Gastrocnemius medialis (tissue), 4 donors: ENCODE measurements at regions not wholly inside any gene's neighbourhood (a gene's known extent, or its start where the extent isn't known, plus 50 kb on each side); places are given as distances from the start of the nearest gene placed in this dataset.

Experiments used
- ATAC-seq, 2 donors: fragments of 150-250 bp; one replicate each; pipeline ENCODE4 v1.9.1; 2016
- DNase-seq, 2 donors: peaks; one replicate each; pipeline ENCODE4 v3.0.0-alpha.2; 2019
- H3K27ac ChIP-seq, 4 donors: fragments of 200-600 bp; sonication (generic); 1 replicate in 1 of 4; 2 replicates in 3 of 4; pipeline ENCODE4 v1.5.1; 2016 to 2018; ENCODE audit warnings: mild to moderate bottlenecking in 2 of 4, moderate library complexity in 1 of 4
- H3K27me3 ChIP-seq, 3 donors: fragments of 200-600 bp; sonication (generic) in 2 of 3; 1 replicate in 1 of 3; 2 replicates in 2 of 3; pipeline versions ENCODE4 v1.5.1 to v1.6.0; 2016 to 2019; ENCODE audit warnings: mild to moderate bottlenecking in 1 of 3, moderate library complexity in 1 of 3
- H3K36me3 ChIP-seq, 2 donors: fragments of 200-600 bp; sonication (generic) in 1 of 2; one replicate each; pipeline ENCODE4 v1.5.1; 2017 to 2018
- H3K4me1 ChIP-seq, 2 donors: fragments of 200-600 bp; sonication (generic) in 1 of 2; one replicate each; pipeline ENCODE4 v1.5.1; 2016 to 2017; ENCODE audit warnings: mild to moderate bottlenecking in 2 of 2
- H3K4me3 ChIP-seq, 4 donors: fragments of 200-600 bp; sonication (generic) in 3 of 4; 1 replicate in 1 of 4; 2 replicates in 3 of 4; pipeline ENCODE4 v1.5.1; 2016 to 2019; ENCODE audit warnings: mild to moderate bottlenecking in 2 of 4
- H3K9me3 ChIP-seq, 3 donors: fragments of 200-600 bp; sonication (generic) in 2 of 3; 1 replicate in 1 of 3; 2 replicates in 2 of 3; pipeline ENCODE4 v1.5.1; 2016 to 2019
- POLR2A ChIP-seq, 2 donors: fragments of 450-650 bp; IDR thresholded peaks; one replicate each; pipeline ENCODE4 v1.6.1; 2017; ENCODE audit warnings: antibody characterized with exemption in 2 of 2, mild to moderate bottlenecking in 2 of 2, moderate library complexity in 2 of 2
- in situ Hi-C, 4 donors: fragments of 200-750 bp; cut with MboI; loops; one replicate each; pipeline versions ENCODE4 v1.15.0 to v1.8.0; 2017; ENCODE audit warnings: low sequenced_read_pairs in 4 of 4
- intact Hi-C: fragments of 100-400 bp; cut with DNase I; formaldehyde crosslinking; loops from one replicate; pipeline ENCODE4 v1.15.1; 2023; ENCODE audit warnings: low total_unique reads
- TF ChIP-seq, protein P1 (sequence below), 5 experiments: fragments of 450-650 bp in 3 of 5; fragments of 200-600 bp in 2 of 5; sonication (generic) in 2 of 5; IDR thresholded peaks in 4 of 5; conservative IDR thresholded peaks in 1 of 5; 1 replicate in 4 of 5; 2 replicates in 1 of 5; pipeline ENCODE4 v1.5.1; 2016 to 2019; ENCODE audit warnings: antibody characterized with exemption in 5 of 5, mild to moderate bottlenecking in 3 of 5, moderate library complexity in 3 of 5

DNA sequence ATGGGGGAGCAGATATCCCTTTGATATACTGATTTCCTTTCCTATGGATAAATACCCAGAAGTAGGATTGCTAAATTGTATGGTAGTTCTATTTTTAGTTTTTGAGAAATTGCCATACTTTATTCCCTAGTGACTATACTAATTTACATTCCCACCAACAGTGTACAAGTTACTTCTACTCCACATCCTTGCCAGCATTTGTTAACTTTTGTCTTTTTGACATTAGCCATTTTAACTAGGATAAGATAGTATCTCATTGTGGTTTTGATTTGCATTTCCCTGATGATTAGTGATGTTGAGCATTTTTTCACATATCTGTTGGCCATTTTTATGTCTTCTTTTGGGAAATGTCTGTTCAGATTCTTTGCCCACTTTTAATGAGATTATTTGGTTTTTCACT lies 620.6 kb upstream of the CAMK1G start:
- Histone ChIP-seq H3K9me3 (peaks cover 0 to 11% (median 6%) of the 10 kb centered on the region in 3 donors), H3K27me3 (no peaks in the 10 kb centered on the region), H3K27ac (no peak overlapping the region), H3K36me3 (no peaks in the 10 kb centered on the region), H3K4me1 (no peaks in the 10 kb centered on the region), H3K4me3 (no peak overlapping the region)
- DNase-seq (no peak), ATAC-seq (no peak)
- TF ChIP-seq, protein P1, sequence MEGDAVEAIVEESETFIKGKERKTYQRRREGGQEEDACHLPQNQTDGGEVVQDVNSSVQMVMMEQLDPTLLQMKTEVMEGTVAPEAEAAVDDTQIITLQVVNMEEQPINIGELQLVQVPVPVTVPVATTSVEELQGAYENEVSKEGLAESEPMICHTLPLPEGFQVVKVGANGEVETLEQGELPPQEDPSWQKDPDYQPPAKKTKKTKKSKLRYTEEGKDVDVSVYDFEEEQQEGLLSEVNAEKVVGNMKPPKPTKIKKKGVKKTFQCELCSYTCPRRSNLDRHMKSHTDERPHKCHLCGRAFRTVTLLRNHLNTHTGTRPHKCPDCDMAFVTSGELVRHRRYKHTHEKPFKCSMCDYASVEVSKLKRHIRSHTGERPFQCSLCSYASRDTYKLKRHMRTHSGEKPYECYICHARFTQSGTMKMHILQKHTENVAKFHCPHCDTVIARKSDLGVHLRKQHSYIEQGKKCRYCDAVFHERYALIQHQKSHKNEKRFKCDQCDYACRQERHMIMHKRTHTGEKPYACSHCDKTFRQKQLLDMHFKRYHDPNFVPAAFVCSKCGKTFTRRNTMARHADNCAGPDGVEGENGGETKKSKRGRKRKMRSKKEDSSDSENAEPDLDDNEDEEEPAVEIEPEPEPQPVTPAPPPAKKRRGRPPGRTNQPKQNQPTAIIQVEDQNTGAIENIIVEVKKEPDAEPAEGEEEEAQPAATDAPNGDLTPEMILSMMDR (IDR thresholded peaks at IDR 0.05 in 4 of 5, conservative IDR thresholded peaks at IDR 0.05 in 1 of 5): no peak
- TF ChIP-seq POLR2A (IDR thresholded peaks at IDR 0.05): no peak
- intact Hi-C loops (no loop called here), in situ Hi-C loops (no loop called here)

DNA sequence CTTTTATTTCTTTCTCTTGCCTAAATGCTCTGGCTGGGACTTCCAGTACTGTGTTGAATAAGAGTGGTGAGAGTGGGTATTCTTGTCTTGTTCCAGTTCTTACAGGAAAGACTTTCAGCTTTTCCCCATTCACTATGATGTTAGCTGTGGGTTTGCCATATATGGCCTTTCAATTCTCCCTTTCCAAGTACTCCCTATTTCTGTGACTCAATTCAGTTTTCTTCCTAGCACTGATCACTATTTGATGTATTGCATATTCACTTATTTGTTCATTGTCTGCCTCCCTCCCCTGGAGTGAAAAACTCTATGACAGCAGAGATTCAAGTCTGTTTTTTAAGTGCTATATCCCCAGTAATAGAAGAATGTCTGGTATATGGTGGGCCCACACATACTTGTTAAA lies 618.2 kb upstream of the CAMK1G start:
- no peak for ATAC-seq
- in situ Hi-C loops: no loop called here
- no peaks in the 10 kb centered on the region for H3K36me3 ChIP-seq

DNA sequence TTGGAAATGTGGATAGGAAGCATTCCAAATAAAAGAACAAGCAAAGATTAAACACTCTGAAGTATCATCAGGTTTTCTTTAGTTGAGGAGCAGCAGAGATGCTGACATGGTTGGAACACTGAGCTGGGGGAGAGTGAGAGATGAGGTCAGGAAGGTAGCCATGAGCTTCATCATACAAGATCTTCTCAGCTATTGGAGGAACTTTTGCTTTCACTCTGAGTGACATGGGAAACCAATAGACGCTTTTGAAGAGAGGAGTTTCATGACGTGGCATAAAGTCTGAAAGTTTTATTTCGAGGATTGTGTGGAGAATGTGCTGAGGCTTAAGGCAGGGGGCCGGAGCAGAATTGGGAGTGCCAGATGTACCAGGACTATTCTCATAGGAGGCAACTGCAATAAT lies 616.2 kb upstream of the CAMK1G start:
- Histone ChIP-seq H3K4me3 (no peak overlapping the region), H3K4me1 (no peaks in the 10 kb centered on the region), H3K9me3 (no peaks in the 10 kb centered on the region), H3K36me3 (no peaks in the 10 kb centered on the region), H3K27me3 (no peaks in the 10 kb centered on the region), H3K27ac (no peak overlapping the region)
- in situ Hi-C loops: no loop called here
- no peak for DNase-seq
- ATAC-seq: no peak
- no peak for TF ChIP-seq POLR2A (IDR thresholded peaks at IDR 0.05)
- intact Hi-C loops: no loop called here

More for the DNA sequence above, 618.2 kb upstream of the CAMK1G start:
- Histone ChIP-seq H3K27me3 (no peaks in the 10 kb centered on the region), H3K4me1 (no peaks in the 10 kb centered on the region), H3K9me3 (no peaks in the 10 kb centered on the region), H3K27ac (no peak overlapping the region), H3K4me3 (no peak overlapping the region)
- no peak for DNase-seq
- intact Hi-C loops: no loop called here
- TF ChIP-seq, protein P1 (IDR thresholded peaks at IDR 0.05 in 4 of 5, conservative IDR thresholded peaks at IDR 0.05 in 1 of 5): no peak
- no peak for TF ChIP-seq POLR2A (IDR thresholded peaks at IDR 0.05)

DNA sequence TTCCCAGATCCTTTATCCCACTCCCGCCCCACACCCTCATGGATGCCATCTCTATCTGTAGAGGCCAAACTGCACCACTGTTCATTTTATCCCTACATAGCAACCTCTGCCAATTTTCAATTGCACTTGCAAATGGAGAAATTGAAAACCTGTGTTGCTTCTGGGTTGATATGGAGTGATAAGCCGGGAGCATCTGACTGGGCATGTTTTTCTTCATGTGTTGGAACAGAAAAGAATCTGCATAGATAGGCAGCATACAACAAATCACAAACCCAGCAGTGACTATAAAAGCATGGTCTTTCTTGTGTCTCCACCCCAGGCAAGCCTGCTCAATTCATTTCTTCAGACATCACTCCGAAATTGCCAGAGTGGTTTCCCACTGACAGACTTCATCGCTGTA lies 608.8 kb upstream of the CAMK1G start:
- intact Hi-C loops: no loop called here
- in situ Hi-C loops: no loop called here
- no peak overlapping the region for H3K27ac ChIP-seq
- no peak for ATAC-seq
- H3K36me3 ChIP-seq: no peaks in the 10 kb centered on the region
- TF ChIP-seq, protein P1 (IDR thresholded peaks at IDR 0.05 in 4 of 5, conservative IDR thresholded peaks at IDR 0.05 in 1 of 5): no peak
- no peak for TF ChIP-seq POLR2A (IDR thresholded peaks at IDR 0.05)
- H3K4me3 ChIP-seq: no peak overlapping the region
- no peaks in the 10 kb centered on the region for H3K9me3 ChIP-seq
- H3K4me1 ChIP-seq: no peaks in the 10 kb centered on the region
- no peak for DNase-seq
- H3K27me3 ChIP-seq: no peaks in the 10 kb centered on the region

DNA sequence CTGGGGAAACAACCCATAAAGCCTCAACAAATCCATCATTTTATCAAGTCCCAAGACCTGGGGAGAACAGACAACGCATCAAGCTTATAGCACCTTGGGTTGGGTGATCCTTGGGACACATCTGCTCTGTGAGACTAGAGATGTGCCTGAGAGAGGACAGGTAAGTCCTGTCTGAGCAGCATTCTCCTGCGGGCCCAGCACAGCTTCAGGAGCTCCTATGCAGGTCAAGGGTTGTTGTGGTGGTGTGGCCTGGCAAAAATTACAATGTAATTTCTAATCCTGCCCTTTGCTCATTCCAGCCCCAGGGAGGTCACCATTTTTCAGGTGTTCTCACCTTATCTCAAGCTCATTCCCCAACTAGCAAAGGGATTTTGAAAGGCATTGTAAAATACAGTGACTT lies 608.1 kb upstream of the CAMK1G start:
- no peaks in the 10 kb centered on the region for H3K36me3 ChIP-seq
- no peaks in the 10 kb centered on the region for H3K4me1 ChIP-seq
- in situ Hi-C loops: no loop called here
- DNase-seq (no peak), ATAC-seq (no peak)
- H3K27ac ChIP-seq: no peak overlapping the region
- no peak overlapping the region for H3K4me3 ChIP-seq
- TF ChIP-seq POLR2A (IDR thresholded peaks at IDR 0.05): no peak
- TF ChIP-seq, protein P1 (IDR thresholded peaks at IDR 0.05 in 4 of 5, conservative IDR thresholded peaks at IDR 0.05 in 1 of 5): no peak
- H3K9me3 ChIP-seq: no peaks in the 10 kb centered on the region
- H3K27me3 ChIP-seq: no peaks in the 10 kb centered on the region
- intact Hi-C loops: no loop called here
